HEK293 (cell line): ENCODE measurements at regions not wholly inside any gene's neighbourhood (a gene's known extent, or its start where the extent isn't known, plus 50 kb on each side); places are given as distances from the start of the nearest gene placed in this dataset.

Experiments used
- CTCF ChIA-PET: fragments of 350-600 bp; formaldehyde crosslinking; extraction: SDS; loops from one replicate; lab custom pipeline; 2021; ENCODE audit warnings: antibody characterized with exemption; lab: Yijun Ruan, JAX
- POLR2A ChIA-PET: fragments of 300-600 bp; formaldehyde crosslinking; extraction: SDS; loops from one replicate; lab custom pipeline; 2020; ENCODE audit warnings: antibody characterized with exemption, inconsistent platforms; lab: Yijun Ruan, JAX
- H3K27ac ChIP-seq: fragments of 200-500 bp; sonication (Bioruptor generic); 2 replicates; pipeline ENCODE4 v1.5.1; 2014; ENCODE audit warnings: low read depth, low read length, control low read depth, inconsistent platforms; ENCODE audit errors: extremely low read depth
- H3K36me3 ChIP-seq, 2 experiments: fragments of 200-500 bp in 1 of 2; sonication (Bioruptor generic) in 1 of 2; 1 replicate in 1 of 2; 2 replicates in 1 of 2; pipeline ENCODE4 v1.5.1; 2014 to 2017; ENCODE audit warnings: inconsistent platforms in 2 of 2, low read length in 2 of 2; ENCODE audit not compliant: control insufficient read depth in 2 of 2, insufficient read depth in 1 of 2
- H3K4me1 ChIP-seq: fragments of 200-500 bp; sonication (Bioruptor generic); 2 replicates; pipeline ENCODE4 v1.5.1; 2014; ENCODE audit warnings: mild to moderate bottlenecking, low read length, inconsistent platforms; ENCODE audit not compliant: control insufficient read depth, insufficient read depth
- H3K4me3 ChIP-seq: 2 replicates; pipeline ENCODE4 v1.5.1; 2011; ENCODE audit warnings: low read depth, mild to moderate bottlenecking, control low read depth, low read length, moderate library complexity
- H3K9me3 ChIP-seq: fragments of 200-500 bp; sonication (Bioruptor generic); 2 replicates; pipeline ENCODE4 v1.5.1; 2014; ENCODE audit warnings: low read depth, low read length, inconsistent platforms; ENCODE audit not compliant: control insufficient read depth, insufficient read depth
- KLF9 ChIP-seq: fragments of 450-650 bp; formaldehyde crosslinking; IDR thresholded peaks from 2 replicates; pipeline ENCODE4 v1.5.1; 2016; ENCODE audit warnings: missing biosample characterization, missing genetic modification characterization, low read depth
- MYNN ChIP-seq: fragments of 450-650 bp; formaldehyde crosslinking; IDR thresholded peaks from 2 replicates; pipeline ENCODE4 v1.5.1; 2016; ENCODE audit warnings: missing biosample characterization, missing genetic modification characterization, borderline replicate concordance
- TSHZ1 ChIP-seq: fragments of 450-650 bp; formaldehyde crosslinking; IDR thresholded peaks from 2 replicates; pipeline ENCODE4 v1.5.1; 2016; ENCODE audit warnings: missing biosample characterization, missing genetic modification characterization, borderline replicate concordance
- WT1 ChIP-seq: fragments of 450-650 bp; formaldehyde crosslinking; IDR thresholded peaks from 2 replicates; pipeline ENCODE4 v1.5.1; 2016; ENCODE audit warnings: missing biosample characterization, missing genetic modification characterization
- ZBTB21 ChIP-seq: fragments of 450-650 bp; formaldehyde crosslinking; IDR thresholded peaks from 2 replicates; pipeline ENCODE4 v1.5.1; 2017; ENCODE audit warnings: missing biosample characterization, missing genetic modification characterization
- ZBTB48 ChIP-seq: fragments of 450-650 bp; formaldehyde crosslinking; IDR thresholded peaks from 2 replicates; pipeline ENCODE4 v1.5.1; 2016; ENCODE audit warnings: missing biosample characterization, missing genetic modification characterization
- ZFP41 ChIP-seq: fragments of 450-650 bp; formaldehyde crosslinking; IDR thresholded peaks from 2 replicates; pipeline ENCODE4 v1.5.1; 2016; ENCODE audit warnings: missing biosample characterization, missing genetic modification characterization, borderline replicate concordance
- ZFP69B ChIP-seq: fragments of 450-650 bp; formaldehyde crosslinking; IDR thresholded peaks from 2 replicates; pipeline ENCODE4 v1.5.1; 2016; ENCODE audit warnings: missing biosample characterization, missing genetic modification characterization
- ZNF132 ChIP-seq: fragments of 450-650 bp; formaldehyde crosslinking; IDR thresholded peaks from 2 replicates; pipeline ENCODE4 v1.5.1; 2017; ENCODE audit warnings: missing biosample characterization, missing genetic modification characterization, borderline replicate concordance
- ZNF324 ChIP-seq: fragments of 450-650 bp; formaldehyde crosslinking; IDR thresholded peaks from 2 replicates; pipeline ENCODE4 v1.5.1; 2016; ENCODE audit warnings: missing biosample characterization, missing genetic modification characterization
- ZNF366 ChIP-seq: fragments of 450-650 bp; formaldehyde crosslinking; conservative IDR thresholded peaks from 2 replicates; pipeline ENCODE4 v1.5.1; 2016; ENCODE audit warnings: missing biosample characterization, missing genetic modification characterization
- ZNF529 ChIP-seq: fragments of 450-650 bp; formaldehyde crosslinking; IDR thresholded peaks from 2 replicates; pipeline ENCODE4 v1.5.1; 2017; ENCODE audit warnings: missing genetic modification characterization, missing biosample characterization; ENCODE audit not compliant: insufficient replicate concordance
- ZNF747 ChIP-seq: fragments of 450-650 bp; formaldehyde crosslinking; IDR thresholded peaks from 2 replicates; pipeline ENCODE4 v1.5.1; 2016; ENCODE audit warnings: missing biosample characterization, missing genetic modification characterization
- ZNF792 ChIP-seq: fragments of 450-650 bp; formaldehyde crosslinking; IDR thresholded peaks from 2 replicates; pipeline ENCODE4 v1.5.1; 2016; ENCODE audit warnings: missing biosample characterization, missing genetic modification characterization
- ZNF843 ChIP-seq: fragments of 450-650 bp; formaldehyde crosslinking; IDR thresholded peaks from 2 replicates; pipeline ENCODE4 v1.5.1; 2016; ENCODE audit warnings: missing biosample characterization, missing genetic modification characterization
- TF ChIP-seq, protein P1 (sequence below): fragments of 450-650 bp; formaldehyde crosslinking; IDR thresholded peaks from 2 replicates; pipeline ENCODE4 v1.5.1; 2016; ENCODE audit warnings: missing biosample characterization, missing genetic modification characterization
- TF ChIP-seq, protein P2 (sequence below): fragments of 450-650 bp; formaldehyde crosslinking; IDR thresholded peaks from 2 replicates; pipeline ENCODE4 v1.5.1; 2016; ENCODE audit warnings: missing biosample characterization, missing genetic modification characterization
- TF ChIP-seq, protein P3 (sequence below): fragments of 450-650 bp; formaldehyde crosslinking; IDR thresholded peaks from 2 replicates; pipeline ENCODE4 v1.5.1; 2016; ENCODE audit warnings: missing biosample characterization, missing genetic modification characterization

DNA sequence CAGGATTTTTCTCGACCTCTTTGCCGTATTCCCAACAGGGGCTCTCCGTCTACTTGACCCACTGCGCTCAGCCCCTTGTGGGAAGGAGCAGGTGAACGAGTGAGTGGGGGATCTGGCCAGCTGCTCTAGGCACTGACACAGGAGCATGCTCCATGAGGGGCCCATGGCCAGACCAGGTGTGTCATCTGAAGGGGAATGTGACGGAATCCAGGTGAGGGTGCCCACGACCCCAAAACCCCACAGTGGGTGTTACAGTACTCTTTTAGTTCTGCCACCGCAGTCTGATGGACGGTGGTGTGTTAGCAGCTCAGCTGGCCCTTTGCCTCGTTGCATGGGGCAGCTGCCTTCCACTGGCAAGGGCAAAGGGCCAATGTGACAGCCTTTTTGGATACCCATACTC is 601.4 kb upstream of the NCAM2 start:
- ChIA-PET POLR2A (no interaction called here), CTCF (no interaction called here)
- Histone ChIP-seq H3K27ac (no peak overlapping the region), H3K4me3 (no peak overlapping the region), H3K36me3 (no peaks in the 10 kb centered on the region), H3K9me3 (no peaks in the 10 kb centered on the region; the same call in none of the 2 replicates), H3K4me1 (no peaks in the 10 kb centered on the region)
- TF ChIP-seq, protein P1, sequence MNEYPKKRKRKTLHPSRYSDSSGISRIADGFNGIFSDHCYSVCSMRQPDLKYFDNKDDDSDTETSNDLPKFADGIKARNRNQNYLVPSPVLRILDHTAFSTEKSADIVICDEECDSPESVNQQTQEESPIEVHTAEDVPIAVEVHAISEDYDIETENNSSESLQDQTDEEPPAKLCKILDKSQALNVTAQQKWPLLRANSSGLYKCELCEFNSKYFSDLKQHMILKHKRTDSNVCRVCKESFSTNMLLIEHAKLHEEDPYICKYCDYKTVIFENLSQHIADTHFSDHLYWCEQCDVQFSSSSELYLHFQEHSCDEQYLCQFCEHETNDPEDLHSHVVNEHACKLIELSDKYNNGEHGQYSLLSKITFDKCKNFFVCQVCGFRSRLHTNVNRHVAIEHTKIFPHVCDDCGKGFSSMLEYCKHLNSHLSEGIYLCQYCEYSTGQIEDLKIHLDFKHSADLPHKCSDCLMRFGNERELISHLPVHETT (tag by site-specific recombination), result no peak
- no peak for TF ChIP-seq MYNN (tag by site-specific recombination)
- no peak for TF ChIP-seq ZNF747 (tag by site-specific recombination)
- no peak for TF ChIP-seq KLF9 (tag by site-specific recombination)
- no peak for TF ChIP-seq TSHZ1 (tag by site-specific recombination)
- TF ChIP-seq ZNF366 (tag by site-specific recombination), result no peak
- TF ChIP-seq ZBTB48 (tag by site-specific recombination), result no peak
- TF ChIP-seq, protein P2, sequence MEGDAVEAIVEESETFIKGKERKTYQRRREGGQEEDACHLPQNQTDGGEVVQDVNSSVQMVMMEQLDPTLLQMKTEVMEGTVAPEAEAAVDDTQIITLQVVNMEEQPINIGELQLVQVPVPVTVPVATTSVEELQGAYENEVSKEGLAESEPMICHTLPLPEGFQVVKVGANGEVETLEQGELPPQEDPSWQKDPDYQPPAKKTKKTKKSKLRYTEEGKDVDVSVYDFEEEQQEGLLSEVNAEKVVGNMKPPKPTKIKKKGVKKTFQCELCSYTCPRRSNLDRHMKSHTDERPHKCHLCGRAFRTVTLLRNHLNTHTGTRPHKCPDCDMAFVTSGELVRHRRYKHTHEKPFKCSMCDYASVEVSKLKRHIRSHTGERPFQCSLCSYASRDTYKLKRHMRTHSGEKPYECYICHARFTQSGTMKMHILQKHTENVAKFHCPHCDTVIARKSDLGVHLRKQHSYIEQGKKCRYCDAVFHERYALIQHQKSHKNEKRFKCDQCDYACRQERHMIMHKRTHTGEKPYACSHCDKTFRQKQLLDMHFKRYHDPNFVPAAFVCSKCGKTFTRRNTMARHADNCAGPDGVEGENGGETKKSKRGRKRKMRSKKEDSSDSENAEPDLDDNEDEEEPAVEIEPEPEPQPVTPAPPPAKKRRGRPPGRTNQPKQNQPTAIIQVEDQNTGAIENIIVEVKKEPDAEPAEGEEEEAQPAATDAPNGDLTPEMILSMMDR (tag by site-specific recombination), result no peak
- TF ChIP-seq WT1 (tag by site-specific recombination), result no peak
- TF ChIP-seq ZFP41 (tag by site-specific recombination), result no peak
- no peak for TF ChIP-seq ZBTB21 (tag by site-specific recombination)
- no peak for TF ChIP-seq ZNF843 (tag by site-specific recombination)
- TF ChIP-seq ZNF529, result no peak
- TF ChIP-seq, protein P3, sequence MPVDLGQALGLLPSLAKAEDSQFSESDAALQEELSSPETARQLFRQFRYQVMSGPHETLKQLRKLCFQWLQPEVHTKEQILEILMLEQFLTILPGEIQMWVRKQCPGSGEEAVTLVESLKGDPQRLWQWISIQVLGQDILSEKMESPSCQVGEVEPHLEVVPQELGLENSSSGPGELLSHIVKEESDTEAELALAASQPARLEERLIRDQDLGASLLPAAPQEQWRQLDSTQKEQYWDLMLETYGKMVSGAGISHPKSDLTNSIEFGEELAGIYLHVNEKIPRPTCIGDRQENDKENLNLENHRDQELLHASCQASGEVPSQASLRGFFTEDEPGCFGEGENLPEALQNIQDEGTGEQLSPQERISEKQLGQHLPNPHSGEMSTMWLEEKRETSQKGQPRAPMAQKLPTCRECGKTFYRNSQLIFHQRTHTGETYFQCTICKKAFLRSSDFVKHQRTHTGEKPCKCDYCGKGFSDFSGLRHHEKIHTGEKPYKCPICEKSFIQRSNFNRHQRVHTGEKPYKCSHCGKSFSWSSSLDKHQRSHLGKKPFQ (tag by site-specific recombination), result no peak
- TF ChIP-seq ZNF132 (tag by site-specific recombination), result no peak
- no peak for TF ChIP-seq ZFP69B (tag by site-specific recombination)
- no peak for TF ChIP-seq ZNF324 (tag by site-specific recombination)

DNA sequence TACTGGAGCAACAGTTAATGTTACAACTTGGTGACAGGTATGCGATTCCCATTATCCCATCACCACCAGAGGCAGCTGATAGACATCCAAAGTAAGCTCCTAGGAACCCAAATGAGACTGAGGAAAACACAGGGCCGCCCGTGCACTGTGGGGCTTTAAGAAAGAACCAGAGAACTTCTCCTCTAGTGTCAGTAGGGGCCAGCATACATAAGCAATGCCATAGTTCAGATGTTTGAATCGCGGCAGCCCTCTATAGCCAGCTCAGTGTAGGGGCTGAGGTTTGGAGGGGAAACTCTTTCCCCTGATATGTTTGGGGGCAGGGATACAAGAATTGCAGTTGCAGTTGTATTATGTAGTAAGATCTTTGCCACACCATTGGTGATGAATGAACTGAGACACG is 593.3 kb upstream of the NCAM2 start:
- TF ChIP-seq ZNF792 (tag by site-specific recombination), result no peak
- TF ChIP-seq, all 188 proteins: peak for 0
- no peaks in the 10 kb centered on the region for H3K36me3 ChIP-seq
- H3K27ac ChIP-seq, result no peak overlapping the region
- no peak overlapping the region for H3K4me3 ChIP-seq
- H3K4me1 ChIP-seq, result no peaks in the 10 kb centered on the region
- ChIA-PET CTCF (interaction anchor here (0.6 kb wide), 1 partner anchor 109 kb away, joined by 4 read pairs; no protein-coding TSS in a partner anchor), POLR2A (no interaction called here)
- no peaks in the 10 kb centered on the region; the same call in 1 of the 2 replicates for H3K9me3 ChIP-seq
